ENCODE measurements at regions not wholly inside any gene's neighbourhood (a gene's known extent, or its start where the extent isn't known, plus 50 kb on each side); places are given as distances from the start of the nearest gene placed in this dataset.

DNA sequence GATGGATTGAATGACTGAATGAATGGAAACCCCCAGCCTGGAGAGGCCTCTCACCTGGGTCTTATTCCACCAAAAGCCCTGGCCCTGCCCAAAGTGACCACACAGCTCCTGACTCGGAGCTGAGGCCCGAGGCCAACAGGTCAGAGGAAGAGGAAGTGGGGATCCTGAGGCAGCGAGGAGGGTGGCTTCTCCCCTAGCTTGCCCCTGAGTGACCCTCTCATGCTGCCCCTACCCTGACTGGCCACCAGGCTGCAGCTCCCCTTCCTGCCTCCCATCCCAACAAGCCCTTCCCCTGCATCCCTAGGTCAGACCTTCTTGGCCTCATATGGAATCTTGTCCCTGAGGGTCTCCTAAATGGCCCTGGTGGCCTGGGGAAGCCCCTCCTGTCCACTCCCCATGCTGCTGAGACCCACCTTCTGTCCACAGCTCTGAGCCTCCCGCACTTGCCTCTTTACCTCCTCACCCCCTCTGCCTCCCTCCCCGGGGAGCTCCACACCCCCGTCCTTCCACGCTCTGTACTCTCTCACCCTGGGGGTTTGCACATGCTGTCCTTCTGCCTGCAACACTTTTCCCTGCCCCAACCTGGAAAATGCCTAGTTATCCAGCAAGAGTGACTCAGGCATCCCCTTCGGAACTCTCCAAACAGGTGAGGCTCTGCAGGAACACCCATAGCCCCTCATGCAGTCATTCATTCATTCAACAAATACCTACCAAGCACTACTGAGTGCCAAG lies 134.8 kb upstream of the HDAC4 start (continued):
- TF ChIP-seq USF1 (IDR thresholded peaks at IDR 0.05; ENCODE audit: borderline replicate concordance, extremely low read length, insufficient read depth, low read depth, low read length), result no peak
- TF ChIP-seq, protein P1, sequence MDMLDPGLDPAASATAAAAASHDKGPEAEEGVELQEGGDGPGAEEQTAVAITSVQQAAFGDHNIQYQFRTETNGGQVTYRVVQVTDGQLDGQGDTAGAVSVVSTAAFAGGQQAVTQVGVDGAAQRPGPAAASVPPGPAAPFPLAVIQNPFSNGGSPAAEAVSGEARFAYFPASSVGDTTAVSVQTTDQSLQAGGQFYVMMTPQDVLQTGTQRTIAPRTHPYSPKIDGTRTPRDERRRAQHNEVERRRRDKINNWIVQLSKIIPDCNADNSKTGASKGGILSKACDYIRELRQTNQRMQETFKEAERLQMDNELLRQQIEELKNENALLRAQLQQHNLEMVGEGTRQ (IDR thresholded peaks at IDR 0.05; ENCODE audit: borderline replicate concordance, low read depth, low read length), result no peak
- no peak for TF ChIP-seq CHD4 (IDR thresholded peaks at IDR 0.05)
- TF ChIP-seq ZNF622 (IDR thresholded peaks at IDR 0.05), result no peak
- TF ChIP-seq HCFC1 (IDR thresholded peaks at IDR 0.05; ENCODE audit: low read length), result no peak
- TF ChIP-seq KAT2A (conservative IDR thresholded peaks at IDR 0.05; ENCODE audit: control insufficient read depth, low read depth, low read length), result no peak
- TF ChIP-seq, protein P2, sequence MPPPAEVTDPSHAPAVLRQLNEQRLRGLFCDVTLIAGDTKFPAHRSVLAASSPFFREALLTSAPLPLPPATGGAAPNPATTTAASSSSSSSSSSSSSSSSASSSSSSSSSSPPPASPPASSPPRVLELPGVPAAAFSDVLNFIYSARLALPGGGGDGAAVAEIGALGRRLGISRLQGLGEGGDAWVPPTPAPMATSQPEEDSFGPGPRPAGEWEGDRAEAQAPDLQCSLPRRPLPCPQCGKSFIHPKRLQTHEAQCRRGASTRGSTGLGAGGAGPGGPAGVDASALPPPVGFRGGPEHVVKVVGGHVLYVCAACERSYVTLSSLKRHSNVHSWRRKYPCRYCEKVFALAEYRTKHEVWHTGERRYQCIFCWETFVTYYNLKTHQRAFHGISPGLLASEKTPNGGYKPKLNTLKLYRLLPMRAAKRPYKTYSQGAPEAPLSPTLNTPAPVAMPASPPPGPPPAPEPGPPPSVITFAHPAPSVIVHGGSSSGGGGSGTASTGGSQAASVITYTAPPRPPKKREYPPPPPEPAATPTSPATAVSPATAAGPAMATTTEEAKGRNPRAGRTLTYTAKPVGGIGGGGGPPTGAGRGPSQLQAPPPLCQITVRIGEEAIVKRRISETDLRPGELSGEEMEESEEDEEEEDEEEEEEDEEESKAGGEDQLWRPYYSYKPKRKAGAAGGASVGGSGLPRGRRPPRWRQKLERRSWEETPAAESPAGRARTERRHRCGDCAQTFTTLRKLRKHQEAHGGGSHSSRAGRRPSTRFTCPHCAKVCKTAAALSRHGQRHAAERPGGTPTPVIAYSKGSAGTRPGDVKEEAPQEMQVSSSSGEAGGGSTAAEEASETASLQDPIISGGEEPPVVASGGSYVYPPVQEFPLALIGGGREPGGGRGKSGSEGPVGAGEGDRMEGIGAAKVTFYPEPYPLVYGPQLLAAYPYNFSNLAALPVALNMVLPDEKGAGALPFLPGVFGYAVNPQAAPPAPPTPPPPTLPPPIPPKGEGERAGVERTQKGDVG (CRISPR knock-in tag; IDR thresholded peaks at IDR 0.05), result no peak

Measured in GM12878 (cell line).